HFFc6 (cell line): ENCODE measurements at regions not wholly inside any gene's neighbourhood (a gene's known extent, or its start where the extent isn't known, plus 50 kb on each side); places are given as distances from the start of the nearest gene placed in this dataset.

Source experiments
- DNase-seq: peaks from one replicate; pipeline ENCODE4 v3.0.0-alpha.2; 2018
- H3K27ac Mint-ChIP-seq: 2 replicates; pipeline ENCODE4 v1.8.0; 2020; ENCODE audit warnings: mild to moderate bottlenecking, mixed read lengths
- H3K27me3 Mint-ChIP-seq: 2 replicates; pipeline ENCODE4 v1.8.0; 2021; ENCODE audit warnings: mild to moderate bottlenecking, moderate library complexity, mixed read lengths; ENCODE audit not compliant: insufficient read depth
- H3K36me3 Mint-ChIP-seq: 2 replicates; pipeline ENCODE4 v1.8.0; 2021; ENCODE audit warnings: low read depth, mixed read lengths
- H3K4me1 Mint-ChIP-seq: 2 replicates; pipeline ENCODE4 v1.8.0; 2020; ENCODE audit warnings: low read depth, mixed read lengths
- H3K4me3 Mint-ChIP-seq: 2 replicates; pipeline ENCODE4 v1.8.0; 2020; ENCODE audit warnings: mild to moderate bottlenecking, moderate library complexity, mixed read lengths
- H3K9me3 Mint-ChIP-seq: 2 replicates; pipeline ENCODE4 v1.8.0; 2020; ENCODE audit warnings: mild to moderate bottlenecking, mixed read lengths
- CTCF ChIP-seq: fragments of 200-600 bp; sonication (generic); IDR thresholded peaks from 2 replicates; pipeline ENCODE4 v1.5.0; 2021; ENCODE audit warnings: antibody characterized with exemption, mild to moderate bottlenecking

GRCh38 chr20:19907326-19908056 lies 109.7 kb upstream of the NAA20 start:
- H3K9me3 Mint-ChIP-seq = no peaks in the 10 kb centered on the region
- H3K27ac Mint-ChIP-seq = no peak overlapping the region
- no peak for DNase-seq
- H3K36me3 Mint-ChIP-seq = no peaks in the 10 kb centered on the region; the same call in 1 of the 2 replicates
- no peaks in the 10 kb centered on the region for H3K27me3 Mint-ChIP-seq
- no peak for TF ChIP-seq CTCF
- H3K4me1 Mint-ChIP-seq = peaks cover 8% of the 10 kb centered on the region; the same call in 1 of the 2 replicates
- H3K4me3 Mint-ChIP-seq = no peak overlapping the region

GRCh38 chr20:19908576-19908975 lies 108.6 kb upstream of the NAA20 start:
- Mint-ChIP-seq H3K27me3 (no peaks in the 10 kb centered on the region), H3K4me1 (peaks cover 1% of the 10 kb centered on the region; the same call in 1 of the 2 replicates), H3K27ac (no peak overlapping the region), H3K9me3 (no peaks in the 10 kb centered on the region), H3K36me3 (no peaks in the 10 kb centered on the region; the same call in 1 of the 2 replicates), H3K4me3 (no peak overlapping the region)
- TF ChIP-seq CTCF = no peak
- DNase-seq = no peak

- H3K4me3 Mint-ChIP-seq = no peak overlapping the region
- H3K27ac Mint-ChIP-seq = no peak overlapping the region
- no peaks in the 10 kb centered on the region for H3K27me3 Mint-ChIP-seq
- H3K4me1 Mint-ChIP-seq = peaks cover 9% of the 10 kb centered on the region
- DNase-seq = no peak
- no peaks in the 10 kb centered on the region; the same call in 1 of the 2 replicates for H3K36me3 Mint-ChIP-seq
- H3K9me3 Mint-ChIP-seq = no peaks in the 10 kb centered on the region
- TF ChIP-seq CTCF = no peak
Observed at GRCh38 chr20:19909725-19910124, 107.4 kb upstream of the NAA20 start.

GRCh38 chr20:19911810-19912382 lies 105.3 kb upstream of the NAA20 start:
- no peak overlapping the region for H3K27ac Mint-ChIP-seq
- no peak for TF ChIP-seq CTCF
- peaks cover 21% of the 10 kb centered on the region for H3K4me1 Mint-ChIP-seq
- no peaks in the 10 kb centered on the region; the same call in none of the 2 replicates for H3K27me3 Mint-ChIP-seq
- no peaks in the 10 kb centered on the region for H3K9me3 Mint-ChIP-seq
- H3K36me3 Mint-ChIP-seq = no peaks in the 10 kb centered on the region; the same call in 1 of the 2 replicates
- H3K4me3 Mint-ChIP-seq = no peak overlapping the region
- DNase-seq = no peak

- Mint-ChIP-seq H3K4me3 (no peak overlapping the region), H3K36me3 (no peaks in the 10 kb centered on the region; the same call in 1 of the 2 replicates), H3K9me3 (no peaks in the 10 kb centered on the region), H3K27ac (no peak overlapping the region), H3K27me3 (no peaks in the 10 kb centered on the region; the same call in none of the 2 replicates), H3K4me1 (peaks cover 21% of the 10 kb centered on the region)
- TF ChIP-seq CTCF = no peak
- DNase-seq = no peak
Observed at GRCh38 chr20:19913349-19913748, 103.8 kb upstream of the NAA20 start.
